Keratinocyte (primary cell): ENCODE measurements at regions not wholly inside any gene's neighbourhood (a gene's known extent, or its start where the extent isn't known, plus 50 kb on each side); places are given as distances from the start of the nearest gene placed in this dataset.

ENCODE experiments used
- DNase-seq: peaks from one replicate; pipeline ENCODE4 v3.0.0-alpha.2; 2011; ENCODE audit warnings: low read depth, missing footprints, low spot score
- FAIRE-seq: peaks from 2 replicates; lab custom pipeline; 2011; peaks lifted over from hg19 to GRCh38; lab: Jason Lieb, UNC
- H2AFZ ChIP-seq: 2 replicates; pipeline ENCODE4 v1.6.0; 2012; ENCODE audit warnings: low read length, control low read depth, inconsistent platforms; ENCODE audit not compliant: control insufficient read depth
- H3K27ac ChIP-seq: 2 replicates; pipeline ENCODE4 v1.5.1; 2011; ENCODE audit warnings: low read length; ENCODE audit not compliant: control insufficient read depth, insufficient read depth
- H3K27me3 ChIP-seq: 3 replicates; pipeline ENCODE4 v1.6.0; 2011; ENCODE audit warnings: low read length; ENCODE audit not compliant: control insufficient read depth, insufficient read depth; ENCODE audit errors: extremely low read depth
- H3K36me3 ChIP-seq, 2 experiments: 2 replicates in 1 of 2; 3 replicates in 1 of 2; pipeline ENCODE4 v1.5.1; 2011; ENCODE audit warnings: low read length in 2 of 2, mild to moderate bottlenecking in 1 of 2; ENCODE audit not compliant: control insufficient read depth in 2 of 2, insufficient read depth in 2 of 2; ENCODE audit errors: extremely low read depth in 1 of 2
- H3K4me1 ChIP-seq: 3 replicates; pipeline ENCODE4 v1.5.1; 2011; ENCODE audit warnings: low read length; ENCODE audit not compliant: control insufficient read depth, insufficient read depth; ENCODE audit errors: extremely low read depth
- H3K4me2 ChIP-seq: 3 replicates; pipeline ENCODE4 v1.6.0; 2011; ENCODE audit warnings: low read depth, low read length; ENCODE audit not compliant: control insufficient read depth, insufficient read depth; ENCODE audit errors: extremely low read depth
- H3K4me3 ChIP-seq, 3 experiments: fragments of 200-600 bp in 1 of 3; sonication (generic) in 1 of 3; 2 replicates in 2 of 3; 3 replicates in 1 of 3; pipeline ENCODE4 v1.5.1; 2011 to 2016; ENCODE audit warnings: low read length in 3 of 3, mild to moderate bottlenecking in 3 of 3, control low read depth in 2 of 3, inconsistent platforms in 1 of 3, low read depth in 1 of 3, mixed read lengths in 1 of 3, mixed run types in 1 of 3, moderate library complexity in 1 of 3; ENCODE audit not compliant: control insufficient read depth in 2 of 3, insufficient read depth in 2 of 3; ENCODE audit errors: extremely low read depth in 1 of 3
- H3K79me2 ChIP-seq: 2 replicates; pipeline ENCODE4 v1.6.0; 2012; ENCODE audit warnings: low read length; ENCODE audit not compliant: control insufficient read depth, insufficient read depth
- H3K9ac ChIP-seq: 3 replicates; pipeline ENCODE4 v1.6.0; 2011; ENCODE audit warnings: low read length; ENCODE audit not compliant: control insufficient read depth, insufficient read depth; ENCODE audit errors: extremely low read depth
- H3K9me1 ChIP-seq: 3 replicates; pipeline ENCODE4 v1.6.0; 2011; ENCODE audit warnings: low read length; ENCODE audit not compliant: control insufficient read depth, insufficient read depth; ENCODE audit errors: extremely low read depth
- H3K9me3 ChIP-seq: 2 replicates; pipeline ENCODE4 v1.5.1; 2012; ENCODE audit warnings: low read depth, low read length; ENCODE audit not compliant: control insufficient read depth
- H4K20me1 ChIP-seq: 3 replicates; pipeline ENCODE4 v1.6.0; 2011; ENCODE audit warnings: low read length; ENCODE audit not compliant: control insufficient read depth, insufficient read depth; ENCODE audit errors: extremely low read depth
- CTCF ChIP-seq, 3 experiments: IDR thresholded peaks in 1 of 3; conservative IDR thresholded peaks in 1 of 3; optimal IDR thresholded peaks in 1 of 3; 2 replicates in 2 of 3; 3 replicates in 1 of 3; pipeline versions ENCODE3 to v1.5.1; 2011; ENCODE audit warnings: low read length in 3 of 3, mild to moderate bottlenecking in 3 of 3, moderate library complexity in 2 of 3, control low read depth in 1 of 3, inconsistent platforms in 1 of 3; ENCODE audit not compliant: insufficient read depth in 2 of 3; ENCODE audit errors: extremely low read depth in 1 of 3
- EZH2 ChIP-seq: IDR thresholded peaks from one replicate; pipeline ENCODE4 v1.6.1; 2012; ENCODE audit warnings: inconsistent platforms, mild to moderate bottlenecking, low read length, moderate library complexity
- dilution Hi-C: fragments of 300-500 bp; cut with MboI; formaldehyde crosslinking; loops from one replicate; pipeline ENCODE4 v1.7.0; 2020; ENCODE audit warnings: low sequenced_read_pairs; ENCODE audit not compliant: extremely low pct_ligation_motif_present

GRCh38 chr1:184187097-184187496 lies 135.6 kb downstream of the TSEN15 start:
- Histone ChIP-seq H3K79me2 (no peaks in the 10 kb centered on the region), H3K27me3 (peaks cover 16% of the 10 kb centered on the region), H2AFZ (no peak overlapping the region), H3K4me2 (no peak overlapping the region), H3K9me1 (no peaks in the 10 kb centered on the region), H3K9me3 (no peaks in the 10 kb centered on the region), H3K27ac (no peak overlapping the region), H3K4me1 (no peaks in the 10 kb centered on the region), H3K36me3 (no peaks in the 10 kb centered on the region), H4K20me1 (no peaks in the 10 kb centered on the region), H3K9ac (no peak overlapping the region), H3K4me3 (no peak overlapping the region)
- no peak for DNase-seq
- no peak for FAIRE-seq
- dilution Hi-C loops: no loop called here
- no peak for TF ChIP-seq EZH2
- no peak for TF ChIP-seq CTCF (optimal IDR thresholded peaks at IDR 0.05 in 1 of 3, IDR thresholded peaks at IDR 0.05 in 1 of 3, conservative IDR thresholded peaks at IDR 0.05 in 1 of 3; ENCODE audit: extremely low read depth in 1 of 3, insufficient read depth in 2 of 3, low read length in 3 of 3)

- no peak overlapping the region for H3K27ac ChIP-seq
- no peaks in the 10 kb centered on the region for H3K9me1 ChIP-seq
- H3K4me1 ChIP-seq: no peaks in the 10 kb centered on the region
- no peak overlapping the region for H3K4me2 ChIP-seq
- no peaks in the 10 kb centered on the region for H4K20me1 ChIP-seq
- no peak for DNase-seq
- H3K36me3 ChIP-seq: no peaks in the 10 kb centered on the region
- no peak for FAIRE-seq
- no peak overlapping the region for H3K4me3 ChIP-seq
- no peak overlapping the region for H3K9ac ChIP-seq
- dilution Hi-C loops: no loop called here
- H3K79me2 ChIP-seq: no peaks in the 10 kb centered on the region
- peaks cover 16% of the 10 kb centered on the region for H3K27me3 ChIP-seq
- TF ChIP-seq EZH2: no peak
- no peak for TF ChIP-seq CTCF (optimal IDR thresholded peaks at IDR 0.05 in 1 of 3, IDR thresholded peaks at IDR 0.05 in 1 of 3, conservative IDR thresholded peaks at IDR 0.05 in 1 of 3; ENCODE audit: extremely low read depth in 1 of 3, insufficient read depth in 2 of 3, low read length in 3 of 3)
- no peak overlapping the region for H2AFZ ChIP-seq
- H3K9me3 ChIP-seq: no peaks in the 10 kb centered on the region
Measured at GRCh38 chr1:184188037-184188436, 136.5 kb downstream of the TSEN15 start.
